HG02981 (cell line): ENCODE measurements at regions not wholly inside any gene's neighbourhood (a gene's known extent, or its start where the extent isn't known, plus 50 kb on each side); places are given as distances from the start of the nearest gene placed in this dataset.

Experiments
- ATAC-seq: cut with Tn5 transposase; IDR thresholded peaks from one replicate; pipeline ENCODE4 v1.9.1; 2021; ENCODE audit warnings: mild to moderate bottlenecking, moderate library complexity; ENCODE audit not compliant: unreplicated experiment

- ATAC-seq, result no peak
Observed at GRCh38 chr1:98385652-98386051, 275.9 kb upstream of the SNX7 start.

- no peak for ATAC-seq
Observed at GRCh38 chr1:98384461-98385141, 276.9 kb upstream of the SNX7 start.

- no peak for ATAC-seq
Observed at GRCh38 chr1:98382986-98383740, 278.4 kb upstream of the SNX7 start.

DNA sequence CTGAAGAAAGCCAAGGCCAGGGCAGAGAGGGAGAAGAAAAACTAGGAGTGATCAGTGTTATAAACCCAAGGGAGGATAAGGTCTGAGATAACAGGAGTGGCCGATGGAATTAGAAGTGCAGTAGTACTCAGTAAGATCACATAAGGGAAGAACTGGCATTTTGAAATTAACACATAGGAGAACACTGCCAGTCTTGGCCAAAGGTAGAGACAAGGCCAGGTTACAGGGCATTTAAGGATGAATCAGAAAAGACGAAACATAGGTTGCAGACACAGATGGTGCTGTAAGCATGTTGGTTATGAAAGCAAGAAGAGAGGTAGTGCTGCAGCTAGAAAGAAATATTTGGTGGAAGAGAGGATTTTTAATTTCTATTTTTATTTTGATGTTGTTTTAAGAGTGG lies 278.9 kb upstream of the SNX7 start:
- ATAC-seq, result no peak

DNA sequence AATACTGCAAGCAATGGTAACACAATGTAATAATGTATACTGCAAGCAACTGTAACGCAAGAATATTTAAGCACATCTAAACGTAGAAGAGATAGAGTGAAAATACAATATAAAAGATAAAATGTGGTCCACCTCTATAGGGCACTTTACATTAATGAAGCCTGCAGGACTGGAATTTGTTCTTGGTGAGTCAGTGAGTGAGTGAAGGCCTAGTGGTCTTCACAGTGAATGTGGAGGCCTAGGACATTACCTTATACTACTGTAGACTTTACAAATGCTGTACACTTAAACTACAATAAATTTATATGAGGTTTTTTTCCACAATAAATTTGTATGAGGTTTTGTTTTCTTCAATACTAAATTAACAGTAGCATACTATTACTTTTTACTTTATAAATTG lies 287.4 kb upstream of the SNX7 start:
- ATAC-seq, result no peak

GRCh38 chr1:98373056-98373455 lies 288.5 kb upstream of the SNX7 start:
- ATAC-seq, result no peak

GRCh38 chr1:98371764-98372163 lies 289.8 kb upstream of the SNX7 start:
- no peak for ATAC-seq

- no peak for ATAC-seq
Observed at GRCh38 chr1:98369463-98369862, 292.1 kb upstream of the SNX7 start.

DNA sequence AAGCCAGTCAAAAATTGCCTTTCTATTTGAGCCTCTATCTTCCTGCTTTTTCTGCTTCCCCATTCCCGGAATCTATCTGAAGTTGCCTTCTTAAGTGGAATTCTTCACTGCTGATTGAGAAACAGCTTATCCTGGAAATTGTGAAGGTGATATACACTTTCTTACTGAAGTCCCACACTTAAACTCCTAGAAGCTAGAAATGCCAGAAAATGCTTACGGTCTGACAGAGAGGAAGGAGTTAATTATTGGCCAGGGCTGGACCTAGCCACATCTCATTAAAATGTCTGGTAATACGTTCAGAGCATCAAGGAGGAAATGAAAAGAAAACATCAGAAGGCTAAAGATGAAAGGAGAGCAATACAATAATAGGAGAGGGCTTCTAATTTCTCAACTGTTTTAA lies 292.5 kb upstream of the SNX7 start:
- no peak for ATAC-seq

DNA sequence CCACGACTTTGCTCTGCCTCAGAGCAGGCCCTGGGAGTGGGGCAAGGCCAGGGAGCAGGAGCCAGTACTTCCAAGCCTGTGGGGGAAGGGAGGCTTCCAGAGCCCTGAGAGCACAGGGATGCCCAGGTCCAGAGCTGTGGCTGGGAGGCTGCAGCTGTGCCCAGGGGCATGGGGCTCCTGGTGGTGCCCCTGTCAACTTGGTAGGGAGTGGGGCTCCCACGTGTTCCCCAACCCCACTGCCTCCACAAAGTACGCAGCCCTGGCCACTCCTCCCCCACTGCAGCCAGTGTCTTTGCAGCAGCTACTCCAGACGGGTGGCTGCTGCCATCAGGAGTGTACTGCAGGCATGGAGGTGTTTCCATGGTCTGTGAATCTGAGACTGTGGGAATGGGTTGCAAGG lies 294.1 kb upstream of the SNX7 start:
- ATAC-seq, result no peak

DNA sequence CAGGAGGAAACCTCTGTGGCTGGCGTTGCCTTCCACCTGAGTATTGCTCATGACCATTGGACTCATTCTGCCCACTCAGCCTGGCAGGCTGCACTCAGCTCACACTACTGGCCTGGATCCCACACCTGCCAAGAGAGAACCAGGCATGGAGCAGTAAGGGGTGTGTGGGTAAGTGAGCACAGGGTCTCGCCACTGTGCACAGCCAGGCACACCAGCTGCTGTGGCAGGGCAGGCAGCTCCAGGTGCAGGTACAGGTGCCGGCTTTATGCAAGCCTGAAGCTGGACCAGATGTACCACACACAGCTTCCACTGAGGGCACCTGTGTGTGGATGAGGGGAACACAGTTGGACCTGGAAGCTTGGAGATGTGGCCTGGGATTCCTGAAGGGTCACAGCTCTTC lies 295.2 kb upstream of the SNX7 start:
- ATAC-seq, result no peak

- no peak for ATAC-seq
Observed at GRCh38 chr1:98364544-98364943, 297.0 kb upstream of the SNX7 start.

DNA sequence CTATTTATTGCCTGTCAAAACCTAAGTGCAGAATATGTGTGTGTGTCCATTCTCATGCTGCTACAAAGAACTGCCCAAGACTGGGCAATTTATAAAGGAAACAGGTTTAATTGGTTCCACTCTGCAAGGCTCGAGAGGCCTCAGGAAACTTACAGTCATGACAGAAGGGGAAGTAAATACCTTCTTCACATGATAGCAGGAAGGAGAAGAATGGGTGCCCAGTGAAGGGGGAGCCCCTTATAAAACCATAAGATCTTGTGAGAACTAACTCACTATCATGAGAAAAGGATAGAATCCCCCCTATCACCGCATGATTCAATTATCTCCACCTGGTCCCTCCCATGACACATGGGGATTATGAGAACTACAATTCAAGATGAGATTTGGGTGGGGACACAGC lies 300.7 kb upstream of the SNX7 start:
- no peak for ATAC-seq

DNA sequence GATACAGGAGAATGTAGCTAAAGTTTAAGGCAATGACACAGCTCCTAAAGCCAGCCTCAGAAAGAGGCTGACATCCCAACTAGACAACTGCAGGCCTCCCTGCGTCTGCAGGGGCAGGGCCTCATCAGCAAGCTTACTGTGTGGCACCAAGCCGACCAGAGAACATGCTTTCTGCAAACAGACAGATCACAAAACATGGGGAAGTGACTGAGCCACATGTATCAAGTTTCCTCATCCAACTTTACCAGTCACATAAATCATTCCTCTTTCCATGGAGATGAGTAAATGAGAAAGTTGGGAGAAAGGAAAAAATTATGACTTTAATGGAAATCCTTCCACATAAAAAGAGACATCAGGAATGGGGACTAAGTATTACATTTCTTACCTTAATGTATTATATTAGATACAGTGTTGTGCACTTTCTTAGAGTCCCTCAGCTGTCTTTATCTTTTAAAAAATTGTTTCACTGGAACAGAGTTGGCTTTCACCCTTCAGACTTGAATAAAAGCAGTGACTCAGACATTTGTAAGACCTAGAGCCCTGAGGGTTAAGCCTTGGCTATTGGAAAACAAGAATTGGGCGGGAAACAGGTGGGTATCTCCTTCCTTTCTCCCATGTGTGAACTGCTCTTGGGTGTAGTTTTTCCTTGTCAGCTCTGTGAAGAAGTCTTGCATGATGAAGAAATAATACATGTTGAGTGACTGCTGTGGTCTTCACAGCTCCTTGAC lies 305.7 kb upstream of the SNX7 start:
- no peak for ATAC-seq

- no peak for ATAC-seq
Observed at GRCh38 chr1:98352378-98352777, 309.1 kb upstream of the SNX7 start.

DNA sequence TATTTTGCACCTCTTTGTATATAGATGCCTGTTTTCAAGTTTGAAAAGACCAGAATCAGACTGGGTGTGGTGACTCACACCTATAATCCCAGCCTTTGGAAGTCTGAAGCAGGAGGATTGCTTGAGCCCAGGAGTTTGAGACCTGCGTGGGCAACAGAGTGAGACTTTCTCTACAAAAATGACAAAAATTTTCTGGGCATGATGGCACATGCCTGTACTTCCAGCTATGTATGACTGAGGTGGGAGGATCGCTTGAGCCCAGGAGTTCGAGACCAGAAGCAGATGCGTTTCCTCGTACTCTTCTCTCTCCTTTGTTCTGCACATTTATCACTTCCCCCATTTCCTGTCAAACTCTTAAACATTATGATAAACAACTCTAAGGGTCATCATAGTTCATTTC lies 310.0 kb upstream of the SNX7 start:
- ATAC-seq, result no peak

DNA sequence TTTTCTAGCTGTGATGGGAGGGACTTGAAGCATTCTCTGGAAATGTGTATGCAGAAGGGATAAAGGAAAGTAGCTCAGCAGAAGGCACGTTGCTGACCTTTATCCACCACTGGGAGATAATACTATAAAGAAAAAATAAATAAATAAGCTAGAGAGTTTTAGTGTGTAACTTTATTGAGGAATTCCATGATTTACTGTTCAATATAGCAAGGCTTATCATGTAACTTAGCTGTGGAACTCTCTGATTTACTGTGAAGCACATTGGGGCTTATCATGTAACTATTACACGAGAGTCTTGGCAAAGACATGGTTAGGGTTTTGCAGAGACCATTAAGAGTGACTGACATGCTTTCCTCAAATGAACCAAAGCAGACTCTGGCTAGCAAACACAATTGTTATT lies 316.1 kb upstream of the SNX7 start:
- ATAC-seq, result no peak

GRCh38 chr1:98344731-98345130 lies 316.8 kb upstream of the SNX7 start:
- no peak for ATAC-seq

DNA sequence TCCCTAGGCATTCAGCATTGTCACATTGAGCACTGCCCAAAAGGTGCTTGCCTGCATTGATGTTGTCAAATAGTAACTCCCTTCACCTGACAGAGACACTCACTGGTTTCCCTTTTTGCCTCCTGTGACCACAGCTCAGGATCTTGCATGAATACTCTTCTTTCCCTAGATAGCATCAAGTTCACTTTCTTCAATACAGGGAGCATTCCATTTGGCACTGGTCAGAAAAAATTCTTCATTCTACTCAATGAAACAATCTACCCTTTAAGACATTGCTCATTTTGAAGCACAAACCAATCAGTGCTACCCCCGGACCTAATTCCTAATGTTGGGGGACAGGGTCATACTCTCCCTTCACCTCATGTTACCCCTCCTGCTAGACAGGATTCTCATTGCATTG lies 319.0 kb upstream of the SNX7 start:
- no peak for ATAC-seq

DNA sequence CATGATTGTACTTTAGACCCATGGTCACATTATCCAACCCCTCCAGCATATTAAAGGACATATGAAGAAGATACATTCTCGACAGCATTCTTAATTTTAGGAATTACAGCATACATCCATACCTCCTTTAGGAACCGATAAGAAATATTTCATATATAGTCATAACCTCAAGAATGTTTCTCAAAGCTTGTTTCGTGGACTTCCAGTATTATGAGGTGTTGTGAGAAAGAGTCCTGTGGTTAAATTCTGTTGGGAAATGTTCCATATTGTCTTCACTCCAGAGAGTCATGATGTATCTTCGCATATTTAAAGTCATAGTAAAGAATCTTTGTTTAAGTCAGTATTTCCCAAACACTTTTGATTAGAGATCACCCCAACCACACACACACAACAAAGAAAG lies 321.0 kb upstream of the SNX7 start:
- ATAC-seq, result no peak

- no peak for ATAC-seq
Observed at GRCh38 chr1:98336472-98337083, 324.9 kb upstream of the SNX7 start.

DNA sequence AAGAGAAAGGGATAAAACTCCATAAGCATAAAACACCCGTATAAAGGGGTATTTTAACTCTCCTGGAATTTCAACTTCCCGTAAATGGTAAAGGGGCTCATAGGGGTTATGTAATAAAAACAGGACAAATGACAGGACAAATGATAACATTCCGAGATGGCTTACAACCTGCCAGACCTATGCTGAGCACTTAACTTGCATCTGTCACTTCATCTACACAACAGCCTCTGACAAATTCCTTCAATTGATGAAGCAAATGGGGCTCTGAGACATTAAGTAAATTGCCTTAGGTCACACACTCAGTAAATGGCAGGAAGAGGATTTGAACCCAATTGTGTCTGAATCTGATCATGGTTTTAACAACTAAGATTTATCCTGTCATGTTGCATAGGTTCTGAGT lies 327.6 kb upstream of the SNX7 start:
- ATAC-seq, result no peak
